ENCODE measurements at regions not wholly inside any gene's neighbourhood (a gene's known extent, or its start where the extent isn't known, plus 50 kb on each side); places are given as distances from the start of the nearest gene placed in this dataset.

- TF ChIP-seq POLR2AphosphoS5 (IDR thresholded peaks at IDR 0.05) (no peak), POLR2A (IDR thresholded peaks at IDR 0.05) (no peak), CTCF (IDR thresholded peaks at IDR 0.05) (no peak), EP300 (IDR thresholded peaks at IDR 0.05; ENCODE audit: low read depth) (no peak)
These were observed 211.9 kb downstream of the SOX3 start for GRCh38 chrX:140292961-140293360.

All from transverse colon (tissue), 4 donors.